H9 (cell line): ENCODE measurements at regions not wholly inside any gene's neighbourhood (a gene's known extent, or its start where the extent isn't known, plus 50 kb on each side); places are given as distances from the start of the nearest gene placed in this dataset.

Source experiments
- DNase-seq: peaks from one replicate; pipeline ENCODE4 v3.0.0-alpha.2; 2017
- H2AFZ ChIP-seq: one replicate; pipeline ENCODE4 v1.6.1; 2013; ENCODE audit warnings: mild to moderate bottlenecking, low read length, control low read depth, moderate library complexity
- H2AK5ac ChIP-seq: 2 replicates; pipeline ENCODE4 v1.6.1; 2013; ENCODE audit warnings: low read length, control low read depth, mixed read lengths; ENCODE audit not compliant: insufficient read length
- H2BK120ac ChIP-seq: one replicate; pipeline ENCODE4 v1.6.1; 2013; ENCODE audit warnings: low read depth, mild to moderate bottlenecking, low read length, control low read depth, inconsistent platforms; ENCODE audit not compliant: poor library complexity, severe bottlenecking
- H2BK12ac ChIP-seq: 2 replicates; pipeline ENCODE4 v1.6.1; 2013; ENCODE audit warnings: low read length, control low read depth, mixed read lengths, low read depth; ENCODE audit not compliant: insufficient read length
- H2BK15ac ChIP-seq: 2 replicates; pipeline ENCODE4 v1.6.1; 2013; ENCODE audit warnings: low read depth, low read length, control low read depth
- H2BK20ac ChIP-seq: one replicate; pipeline ENCODE4 v1.6.1; 2013; ENCODE audit warnings: low read depth, mild to moderate bottlenecking, low read length, control low read depth, inconsistent platforms; ENCODE audit not compliant: poor library complexity, severe bottlenecking
- H2BK5ac ChIP-seq: 2 replicates; pipeline ENCODE4 v1.6.1; 2013; ENCODE audit warnings: low read length, control low read depth, mixed read lengths; ENCODE audit not compliant: insufficient read length
- H3K14ac ChIP-seq: 2 replicates; pipeline ENCODE4 v1.6.1; 2013; ENCODE audit warnings: low read length, control low read depth; ENCODE audit not compliant: insufficient read depth
- H3K18ac ChIP-seq: 2 replicates; pipeline ENCODE4 v1.6.1; 2013; ENCODE audit warnings: low read depth, mild to moderate bottlenecking, mixed read lengths, low read length, control low read depth; ENCODE audit not compliant: insufficient read length
- H3K23ac ChIP-seq: 2 replicates; pipeline ENCODE4 v1.6.1; 2013; ENCODE audit warnings: low read length, control low read depth, mixed read lengths, low read depth; ENCODE audit not compliant: insufficient read length
- H3K23me2 ChIP-seq: 2 replicates; pipeline ENCODE4 v1.6.1; 2013; ENCODE audit warnings: low read depth, mild to moderate bottlenecking, mixed read lengths, low read length, control low read depth; ENCODE audit not compliant: insufficient read length, poor library complexity, severe bottlenecking
- H3K27ac ChIP-seq: 2 replicates; pipeline ENCODE4 v1.5.1; 2013; ENCODE audit warnings: low read length, control low read depth, mixed read lengths, low read depth; ENCODE audit not compliant: insufficient read length
- H3K27me3 ChIP-seq: 2 replicates; pipeline ENCODE4 v1.6.1; 2013; ENCODE audit warnings: low read length, control low read depth, inconsistent platforms; ENCODE audit not compliant: insufficient read depth
- H3K4ac ChIP-seq: 2 replicates; pipeline ENCODE4 v1.6.1; 2013; ENCODE audit warnings: low read depth, mild to moderate bottlenecking, control low read depth, inconsistent platforms, low read length, moderate library complexity
- H3K4me1 ChIP-seq: 2 replicates; pipeline ENCODE4 v1.6.1; 2013; ENCODE audit warnings: low read length, control low read depth, inconsistent platforms; ENCODE audit not compliant: insufficient read depth
- H3K4me2 ChIP-seq: 2 replicates; pipeline ENCODE4 v1.6.1; 2013; ENCODE audit warnings: low read length, control low read depth, mixed read lengths; ENCODE audit not compliant: insufficient read length, insufficient read depth
- H3K56ac ChIP-seq: 2 replicates; pipeline ENCODE4 v1.6.1; 2013; ENCODE audit warnings: low read depth, mild to moderate bottlenecking, mixed read lengths, low read length, control low read depth; ENCODE audit not compliant: insufficient read length
- H3K79me1 ChIP-seq: 2 replicates; pipeline ENCODE4 v1.6.1; 2013; ENCODE audit warnings: low read depth, mild to moderate bottlenecking, moderate library complexity, low read length, control low read depth, inconsistent platforms; ENCODE audit not compliant: insufficient read depth, poor library complexity, severe bottlenecking
- H3K79me2 ChIP-seq: 2 replicates; pipeline ENCODE4 v1.6.1; 2013; ENCODE audit warnings: low read length, control low read depth, inconsistent platforms; ENCODE audit not compliant: insufficient read depth
- H3K9ac ChIP-seq: 2 replicates; pipeline ENCODE4 v1.6.1; 2013; ENCODE audit warnings: low read length, control low read depth, mixed read lengths; ENCODE audit not compliant: insufficient read length; ENCODE audit errors: extremely low read depth
- H3K9me3 ChIP-seq: one replicate; pipeline ENCODE4 v1.6.1; 2013; ENCODE audit warnings: low read depth, low read length, inconsistent platforms; ENCODE audit not compliant: control insufficient read depth
- H3T11ph ChIP-seq: one replicate; pipeline ENCODE4 v1.6.1; 2013; ENCODE audit warnings: mild to moderate bottlenecking, low read length, control low read depth, inconsistent platforms
- H4K20me1 ChIP-seq: one replicate; pipeline ENCODE4 v1.6.1; 2013; ENCODE audit not compliant: control insufficient read depth, insufficient read length, insufficient read depth
- H4K5ac ChIP-seq: 2 replicates; pipeline ENCODE4 v1.6.1; 2013; ENCODE audit warnings: low read depth, mild to moderate bottlenecking, mixed read lengths, low read length, control low read depth; ENCODE audit not compliant: insufficient read length
- H4K8ac ChIP-seq: replicated peaks from 2 replicates; pipeline ENCODE4 v1.6.1; 2013; ENCODE audit warnings: low read length, control low read depth, mixed read lengths, low read depth; ENCODE audit not compliant: insufficient read length
- H4K91ac ChIP-seq: 2 replicates; pipeline ENCODE4 v1.6.1; 2013; ENCODE audit warnings: low read depth, mild to moderate bottlenecking, moderate library complexity, mixed read lengths, low read length, control low read depth; ENCODE audit not compliant: insufficient read length
- H3K27ac Mint-ChIP-seq, 3 experiments: 2 replicates in 2 of 3; 3 replicates in 1 of 3; pipeline ENCODE4 v1.8.0; 2020 to 2021; ENCODE audit warnings: mixed read lengths in 3 of 3, mild to moderate bottlenecking in 1 of 3, moderate library complexity in 1 of 3
- H3K27me3 Mint-ChIP-seq: 2 replicates; pipeline ENCODE4 v1.8.0; 2021; ENCODE audit warnings: low read depth, mild to moderate bottlenecking, moderate library complexity, mixed read lengths
- H3K36me3 Mint-ChIP-seq, 3 experiments: 2 replicates in 2 of 3; 3 replicates in 1 of 3; pipeline ENCODE4 v1.8.0; 2020 to 2021; ENCODE audit warnings: low read depth in 3 of 3, mixed read lengths in 3 of 3; ENCODE audit not compliant: insufficient read depth in 1 of 3
- H3K4me1 Mint-ChIP-seq, 2 experiments: 2 replicates each; pipeline ENCODE4 v1.8.0; 2020; ENCODE audit warnings: mixed read lengths in 2 of 2
- H3K4me3 Mint-ChIP-seq, 2 experiments: 2 replicates in 1 of 2; 3 replicates in 1 of 2; pipeline ENCODE4 v1.8.0; 2020 to 2021; ENCODE audit warnings: mild to moderate bottlenecking in 2 of 2, mixed read lengths in 2 of 2, moderate library complexity in 1 of 2
- H3K9me3 Mint-ChIP-seq, 2 experiments: 2 replicates in 1 of 2; 3 replicates in 1 of 2; pipeline ENCODE4 v1.8.0; 2020; ENCODE audit warnings: mild to moderate bottlenecking in 2 of 2, mixed read lengths in 2 of 2, moderate library complexity in 1 of 2
- WGBS: extraction: QIAGEN DNeasy Blood & Tissue Kit; methylation state at CpG from one replicate; pipeline ENCODE4 v1.1.7; 2013; ENCODE audit warnings: missing lambda C conversion rate, low lambda C conversion rate, mixed read lengths; ENCODE audit not compliant: insufficient read length; ENCODE audit errors: extremely low coverage; 5-methylcytosine and 5-hydroxymethylcytosine counted together
- TF ChIP-seq, protein P1 (sequence below): fragments of 200-600 bp; sonication (generic); conservative IDR thresholded peaks from 3 replicates; pipeline ENCODE4 v1.8.0; 2021; ENCODE audit warnings: antibody characterized with exemption, mild to moderate bottlenecking

DNA sequence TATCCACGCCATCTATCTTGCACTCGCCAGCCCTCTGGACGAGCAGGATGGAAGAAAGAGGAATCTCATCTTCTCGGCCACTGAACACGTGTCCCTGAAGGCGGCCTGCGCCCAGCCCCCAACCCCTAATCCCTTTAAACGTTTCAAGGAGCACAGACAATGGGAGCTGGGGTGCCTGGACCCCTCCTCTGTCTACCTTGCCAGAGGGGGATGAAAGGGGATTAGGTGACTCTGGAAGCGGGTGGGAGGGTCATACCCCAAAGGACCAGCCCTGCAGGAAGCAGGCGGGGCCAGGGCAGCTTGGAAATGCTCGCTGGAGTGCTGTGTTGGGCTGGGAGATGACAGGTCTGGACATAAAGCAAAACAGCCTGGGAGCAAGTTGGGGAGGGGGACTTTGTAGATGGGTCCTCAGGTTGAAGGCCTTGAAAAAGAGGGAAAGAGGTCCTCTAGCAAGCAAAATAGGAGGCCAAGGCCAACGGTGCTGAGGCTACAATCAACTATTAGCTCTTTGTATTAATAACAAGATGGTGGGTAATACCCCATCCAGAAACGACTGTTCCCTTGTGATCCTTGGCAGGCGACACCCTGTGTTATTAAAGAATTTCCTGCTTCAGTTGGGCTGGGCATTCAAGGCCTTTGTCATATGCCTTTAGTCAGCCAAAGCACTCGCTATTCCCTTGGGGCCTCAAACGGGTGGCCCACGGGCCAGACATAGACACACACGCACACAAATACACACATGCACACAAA, 126.5 kb upstream of the UNC5B start:
- H3K9ac ChIP-seq, result no peak overlapping the region
- H3K56ac ChIP-seq, result no peak overlapping the region
- H2BK12ac ChIP-seq, result no peak overlapping the region

More for the DNA sequence above, 126.5 kb upstream of the UNC5B start:
- DNase-seq, result peak; percentile 23
- Histone ChIP-seq H4K5ac (no peak overlapping the region), H2AFZ (no peak overlapping the region), H3K79me2 (no peaks in the 10 kb centered on the region), H3K23ac (no peak overlapping the region), H2BK5ac (no peak overlapping the region), H4K20me1 (no peaks in the 10 kb centered on the region), H2BK15ac (no peak overlapping the region), H3K14ac (no peak overlapping the region), H4K8ac (no peak overlapping the region), H3K4ac (no peak overlapping the region), H3K27me3 (no peaks in the 10 kb centered on the region), H4K91ac (no peak overlapping the region), H2AK5ac (no peak overlapping the region), H3K18ac (no peak overlapping the region), H3K23me2 (no peaks in the 10 kb centered on the region), H3K4me2 (no peak overlapping the region), H3K79me1 (no peaks in the 10 kb centered on the region), H2BK120ac (no peak overlapping the region), H3T11ph (no peak overlapping the region), H2BK20ac (no peak overlapping the region), H3K4me1 (no peaks in the 10 kb centered on the region), H3K27ac (no peak overlapping the region), H3K9me3 (no peaks in the 10 kb centered on the region)
- TF ChIP-seq, protein P1, sequence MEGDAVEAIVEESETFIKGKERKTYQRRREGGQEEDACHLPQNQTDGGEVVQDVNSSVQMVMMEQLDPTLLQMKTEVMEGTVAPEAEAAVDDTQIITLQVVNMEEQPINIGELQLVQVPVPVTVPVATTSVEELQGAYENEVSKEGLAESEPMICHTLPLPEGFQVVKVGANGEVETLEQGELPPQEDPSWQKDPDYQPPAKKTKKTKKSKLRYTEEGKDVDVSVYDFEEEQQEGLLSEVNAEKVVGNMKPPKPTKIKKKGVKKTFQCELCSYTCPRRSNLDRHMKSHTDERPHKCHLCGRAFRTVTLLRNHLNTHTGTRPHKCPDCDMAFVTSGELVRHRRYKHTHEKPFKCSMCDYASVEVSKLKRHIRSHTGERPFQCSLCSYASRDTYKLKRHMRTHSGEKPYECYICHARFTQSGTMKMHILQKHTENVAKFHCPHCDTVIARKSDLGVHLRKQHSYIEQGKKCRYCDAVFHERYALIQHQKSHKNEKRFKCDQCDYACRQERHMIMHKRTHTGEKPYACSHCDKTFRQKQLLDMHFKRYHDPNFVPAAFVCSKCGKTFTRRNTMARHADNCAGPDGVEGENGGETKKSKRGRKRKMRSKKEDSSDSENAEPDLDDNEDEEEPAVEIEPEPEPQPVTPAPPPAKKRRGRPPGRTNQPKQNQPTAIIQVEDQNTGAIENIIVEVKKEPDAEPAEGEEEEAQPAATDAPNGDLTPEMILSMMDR, result no peak
- H3K4me1 Mint-ChIP-seq, result no peaks in the 10 kb centered on the region; a peak in 2 of 4 replicates
- H3K4me3 Mint-ChIP-seq, result no peak overlapping the region
- no peaks in the 10 kb centered on the region for H3K36me3 Mint-ChIP-seq
- H3K27me3 Mint-ChIP-seq, result peaks cover 14% of the 10 kb centered on the region
- WGBS, result no CpG with 5 or more reads among the region's 18 CpGs
- H3K9me3 Mint-ChIP-seq, result no peaks in the 10 kb centered on the region; a peak in 1 of 5 replicates
- peak overlapping the region in 2 of 3 experiments; percentile 53 to 73; a peak in 1 of 7 replicates for H3K27ac Mint-ChIP-seq
